ENCODE measurements at regions not wholly inside any gene's neighbourhood (a gene's known extent, or its start where the extent isn't known, plus 50 kb on each side); places are given as distances from the start of the nearest gene placed in this dataset.

DNA sequence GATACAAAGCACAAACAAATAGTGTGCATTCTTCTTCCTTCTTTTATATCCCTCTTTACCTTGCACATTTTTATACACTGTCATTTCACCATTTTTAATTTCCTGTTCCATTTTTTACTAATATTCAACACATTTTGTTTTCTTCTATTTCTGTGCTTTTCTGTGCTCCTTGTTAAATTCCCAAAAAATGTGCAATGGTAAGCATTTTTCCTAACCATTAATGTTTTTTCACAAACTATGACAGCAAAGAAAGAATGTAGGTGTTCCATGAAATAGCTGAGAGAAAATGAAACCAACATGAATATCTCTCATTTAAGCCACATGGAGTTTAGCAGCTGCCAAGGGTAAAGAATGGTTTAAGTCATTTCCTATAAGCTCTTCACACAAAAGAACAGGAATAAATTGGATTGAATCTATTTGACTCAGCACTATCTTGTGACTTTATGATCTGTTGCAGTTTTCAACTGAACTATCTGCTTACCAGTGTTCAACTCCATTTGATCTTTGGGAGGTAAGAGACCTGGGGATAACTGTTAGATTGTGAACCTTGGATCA lies 145.7 kb upstream of the CDH19 start:
- POLR2A ChIA-PET (ENCODE audit: partially characterized antibody): no interaction called here
- Histone ChIP-seq H3K79me1 (ENCODE audit: low read depth, low read length) (no peaks in the 10 kb centered on the region), H3K4me3 (ENCODE audit: extremely low read depth in 1 of 4, insufficient read depth in 2 of 4, low read depth in 3 of 4, low read length in 4 of 4) (no peak overlapping the region)

More for the DNA sequence above, 145.7 kb upstream of the CDH19 start:
- Histone ChIP-seq H3K4me1 (replicated peaks in 1 of 4; ENCODE audit: control insufficient read depth in 3 of 4, insufficient read depth in 4 of 4, low read length in 3 of 4) (no peaks in the 10 kb centered on the region), H3K14ac (ENCODE audit: insufficient read length) (no peak overlapping the region), H2BK5ac (ENCODE audit: low read depth, low read length) (no peak overlapping the region), H3K18ac (ENCODE audit: extremely low read depth, low read length) (no peak overlapping the region), H3K36me3 (ENCODE audit: control insufficient read depth in 2 of 4, insufficient read depth in 4 of 4, low read length in 3 of 4) (no peaks in the 10 kb centered on the region), H3K79me2 (ENCODE audit: control insufficient read depth in 1 of 2, insufficient read depth in 2 of 2, low read length in 2 of 2) (no peaks in the 10 kb centered on the region), H3K56ac (replicated peaks; ENCODE audit: insufficient read length, low read depth, low read length) (no peak overlapping the region), H3K9ac (replicated peaks in 1 of 4; ENCODE audit: extremely low read depth in 1 of 4, low read depth in 3 of 4, low read length in 3 of 4) (no peak overlapping the region), H3K27ac (ENCODE audit: low read depth, low read length) (no peak overlapping the region), H2AFZ (ENCODE audit: low read length) (no peak overlapping the region), H4K5ac (ENCODE audit: insufficient read length, low read depth, low read length) (no peak overlapping the region), H3K9me3 (ENCODE audit: insufficient read depth in 2 of 2, low read depth in 1 of 2, low read length in 1 of 2) (no peaks in the 10 kb centered on the region), H4K8ac (ENCODE audit: extremely low read depth, insufficient read depth, low read length) (no peak overlapping the region), H2BK12ac (ENCODE audit: low read depth, low read length) (no peak overlapping the region), H4K91ac (replicated peaks; ENCODE audit: insufficient read length, low read length) (no peak overlapping the region), H3K27me3 (replicated peaks in 1 of 4; ENCODE audit: control insufficient read depth in 3 of 4, extremely low read depth in 1 of 4, insufficient read depth in 3 of 4, low read length in 3 of 4) (no peaks in the 10 kb centered on the region), H2AK5ac (ENCODE audit: low read depth, low read length) (no peak overlapping the region), H2BK120ac (replicated peaks; ENCODE audit: low read depth, low read length) (no peak overlapping the region), H2BK20ac (ENCODE audit: low read length) (no peak overlapping the region), H2BK15ac (ENCODE audit: low read length) (no peak overlapping the region), H3K23me2 (ENCODE audit: low read depth, low read length) (no peaks in the 10 kb centered on the region), H3K23ac (ENCODE audit: insufficient read length) (no peak overlapping the region), H3K4ac (replicated peaks; ENCODE audit: insufficient read length, low read depth, low read length) (no peak overlapping the region), H4K20me1 (replicated peaks in 1 of 2; ENCODE audit: control insufficient read depth in 1 of 2, insufficient read depth in 2 of 2, low read length in 2 of 2) (no peaks in the 10 kb centered on the region), H3K4me2 (ENCODE audit: insufficient read depth in 1 of 2, low read depth in 2 of 2, low read length in 2 of 2) (no peak overlapping the region)
- CTCF ChIA-PET (ENCODE audit: partially characterized antibody): interaction anchor here (0.9 kb wide), 1 partner anchor 310 kb away, joined by 3 read pairs; no protein-coding TSS in a partner anchor
- TF ChIP-seq KDM5A (IDR thresholded peaks at IDR 0.05; ENCODE audit: low read length) (no peak), TEAD4 (IDR thresholded peaks at IDR 0.05; ENCODE audit: low read depth, low read length) (no peak), RFX5 (IDR thresholded peaks at IDR 0.05; ENCODE audit: borderline replicate concordance, low read depth, low read length) (no peak), SP4 (IDR thresholded peaks at IDR 0.05; ENCODE audit: low read length) (no peak), MAFK (IDR thresholded peaks at IDR 0.05; ENCODE audit: low read depth, low read length) (peak; percentile 29; the same call in 1 of the 2 replicates), SAP30 (IDR thresholded peaks at IDR 0.05; ENCODE audit: insufficient read depth, insufficient replicate concordance, low read length) (no peak), ATF3 (IDR thresholded peaks at IDR 0.05; ENCODE audit: insufficient read depth, low read depth, low read length) (no peak), TAF1 (IDR thresholded peaks at IDR 0.05; ENCODE audit: low read depth, low read length) (no peak)
- no peak for FAIRE-seq
- no peak for DNase-seq (ENCODE audit: low read depth in 1 of 2, low spot score in 2 of 2)

All from H1 (cell line).